Naive thymus-derived CD4-positive, alpha-beta T cell (primary cell): ENCODE measurements at regions not wholly inside any gene's neighbourhood (a gene's known extent, or its start where the extent isn't known, plus 50 kb on each side); places are given as distances from the start of the nearest gene placed in this dataset.
A peak's percentile ranks its signal among the peaks of the same experiment; 100 is the strongest.

Source experiments
- ATAC-seq: fragments of 150-1000 bp; cut with Tn5 transposase; 2 replicates; pipeline ENCODE4 v1.10.0; 2021; ENCODE audit warnings: mild to moderate bottlenecking, moderate library complexity
- CTCF ChIA-PET: fragments of 350-600 bp; sonication (Branson Sonifier 250); formaldehyde crosslinking; loops from one replicate; lab custom pipeline; 2021; ENCODE audit warnings: antibody characterized with exemption; lab: Charles Lee
- POLR2A ChIA-PET: fragments of 350-600 bp; sonication (Branson Sonifier 250); formaldehyde crosslinking; loops from one replicate; lab custom pipeline; 2021; ENCODE audit warnings: antibody characterized with exemption, inconsistent platforms; lab: Charles Lee
- DNase-seq, 9 donors: peaks; one replicate each; pipeline versions ENCODE4 v3.0.0 to v3.0.0-alpha.2; 2020 to 2022; ENCODE audit warnings: mixed read lengths in 1 of 9
- H3K27ac ChIP-seq: one replicate; pipeline ENCODE4 v1.7.0; 2013; ENCODE audit warnings: mild to moderate bottlenecking, low read depth, low read length, moderate library complexity
- H3K27me3 ChIP-seq, 2 donors: one replicate each; pipeline ENCODE4 v1.7.0; 2013; ENCODE audit warnings: low read length in 2 of 2, mild to moderate bottlenecking in 2 of 2, moderate library complexity in 2 of 2; ENCODE audit not compliant: control insufficient read depth in 2 of 2, insufficient read depth in 2 of 2
- H3K36me3 ChIP-seq, 3 experiments: 1 replicate in 2 of 3; 2 replicates in 1 of 3; pipeline ENCODE4 v1.7.0; 2013; ENCODE audit warnings: low read length in 3 of 3, mild to moderate bottlenecking in 3 of 3, moderate library complexity in 1 of 3; ENCODE audit not compliant: insufficient read depth in 3 of 3, control insufficient read depth in 2 of 3
- H3K4me1 ChIP-seq, 2 donors: one replicate each; pipeline ENCODE4 v1.7.0; 2013; ENCODE audit warnings: low read length in 2 of 2, mild to moderate bottlenecking in 2 of 2, moderate library complexity in 1 of 2; ENCODE audit not compliant: control insufficient read depth in 2 of 2, insufficient read depth in 2 of 2
- H3K4me3 ChIP-seq: 2 replicates; pipeline ENCODE4 v1.7.0; 2013; ENCODE audit warnings: mild to moderate bottlenecking, low read length
- H3K9me3 ChIP-seq, 3 experiments: 1 replicate in 2 of 3; 2 replicates in 1 of 3; pipeline ENCODE4 v1.7.0; 2013; ENCODE audit warnings: low read length in 3 of 3; ENCODE audit not compliant: control insufficient read depth in 2 of 3
- H3K27ac Mint-ChIP-seq, 9 donors: one replicate each; pipeline ENCODE4 v1.8.0; 2020 to 2022; ENCODE audit warnings: mixed read lengths in 9 of 9, mild to moderate bottlenecking in 8 of 9, moderate library complexity in 5 of 9, inconsistent platforms in 2 of 9
- H3K27me3 Mint-ChIP-seq, 5 donors: one replicate each; pipeline ENCODE4 v1.8.0; 2021 to 2022; ENCODE audit warnings: mixed read lengths in 5 of 5, mild to moderate bottlenecking in 1 of 5
- H3K36me3 Mint-ChIP-seq, 5 donors: one replicate each; pipeline ENCODE4 v1.8.0; 2020 to 2022; ENCODE audit warnings: mixed read lengths in 5 of 5, mild to moderate bottlenecking in 3 of 5, inconsistent platforms in 1 of 5
- H3K4me1 Mint-ChIP-seq, 7 donors: one replicate each; pipeline ENCODE4 v1.8.0; 2020 to 2022; ENCODE audit warnings: mixed read lengths in 7 of 7, mild to moderate bottlenecking in 3 of 7, inconsistent platforms in 1 of 7
- H3K4me3 Mint-ChIP-seq, 10 donors: one replicate each; pipeline ENCODE4 v1.8.0; 2020 to 2022; ENCODE audit warnings: mild to moderate bottlenecking in 10 of 10, mixed read lengths in 10 of 10, moderate library complexity in 6 of 10, inconsistent platforms in 2 of 10
- H3K9me3 Mint-ChIP-seq, 11 donors: one replicate each; pipeline ENCODE4 v1.8.0; 2020 to 2022; ENCODE audit warnings: mixed read lengths in 11 of 11, mild to moderate bottlenecking in 4 of 11, inconsistent platforms in 1 of 11, moderate library complexity in 1 of 11
- intact Hi-C, 2 donors: fragments of 100-400 bp; cut with micrococcal nuclease; formaldehyde crosslinking; loops; one replicate each; pipeline ENCODE4 v1.15.1; 2023

DNA sequence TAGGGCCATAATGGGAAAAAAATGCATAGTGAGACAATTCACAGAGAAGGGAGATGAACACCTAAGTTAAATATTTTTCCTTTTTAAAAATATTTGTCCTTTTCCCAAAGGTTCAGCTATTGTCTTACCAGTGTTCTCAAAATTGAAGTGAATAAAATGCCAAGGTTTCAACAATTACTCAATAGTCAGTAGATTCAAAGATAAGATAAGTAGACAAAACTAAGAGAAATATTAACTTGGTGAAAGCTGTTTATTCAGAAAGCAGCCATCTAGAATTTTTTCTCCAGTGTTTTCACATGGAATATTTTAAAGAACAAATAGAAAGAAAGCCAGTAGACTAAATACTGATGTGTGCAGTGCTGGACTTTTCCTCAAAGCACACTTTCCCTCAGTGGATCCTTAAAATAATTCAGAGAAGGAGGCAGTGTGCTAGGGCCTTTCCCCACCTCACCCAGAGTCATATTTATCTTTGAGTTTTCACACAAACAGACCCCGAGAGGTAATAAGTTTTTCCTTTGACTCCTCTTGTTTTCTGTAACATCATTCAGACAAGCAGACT is 144.5 kb upstream of the PLEKHG7 start:
- H3K9me3 Mint-ChIP-seq = peaks cover 0 to 13% (median 2%) of the 10 kb centered on the region in 11 donors
- Histone ChIP-seq H3K27me3 (no peaks in the 10 kb centered on the region), H3K4me1 (peaks cover 16 to 22% of the 10 kb centered on the region in 2 donors), H3K9me3 (no peaks in the 10 kb centered on the region), H3K4me3 (no peak overlapping the region), H3K36me3 (no peaks in the 10 kb centered on the region), H3K27ac (no peak overlapping the region)
- CTCF ChIA-PET = interaction anchor here (1.1 kb wide), 1 partner anchor 413 kb away, joined by 4 read pairs; the partner anchor contains the start of gene BTG1
- intact Hi-C loops = loop anchor here in 1 of 2 donors (5.0 to 10.0 kb wide), 2 partner anchors 156 to 503 kb away; no protein-coding TSS in a partner anchor
- POLR2A ChIA-PET = interaction anchor here (0.6 to 4.2 kb wide), 3 partner anchors 56 to 412 kb away, joined by 3 to 28 read pairs (median 3); partner anchors contain the start of gene BTG1
- H3K4me3 Mint-ChIP-seq = peak overlapping the region in 1 of 10 donors; percentile 61
- H3K27ac Mint-ChIP-seq = peak overlapping the region in 4 of 9 donors; percentile 6 to 79 (median 22)
- peaks cover 0 to 39% (median 4%) of the 10 kb centered on the region in 5 donors for H3K36me3 Mint-ChIP-seq
- no peaks in the 10 kb centered on the region for H3K27me3 Mint-ChIP-seq
- ATAC-seq (no peak), DNase-seq (no peak)
- peaks cover 30 to 67% (median 57%) of the 10 kb centered on the region in 7 donors for H3K4me1 Mint-ChIP-seq

- no peaks in the 10 kb centered on the region for H3K9me3 ChIP-seq
- H3K4me1 Mint-ChIP-seq = peaks cover 30 to 62% (median 54%) of the 10 kb centered on the region in 7 donors
- no peaks in the 10 kb centered on the region for H3K27me3 ChIP-seq
- H3K36me3 ChIP-seq = no peaks in the 10 kb centered on the region
- H3K27ac ChIP-seq = peak overlapping the region; percentile 54
- DNase-seq = no peak
- intact Hi-C loops = loop anchor here (2.0 to 10.0 kb wide), 3 partner anchors 53 to 503 kb away; no protein-coding TSS in a partner anchor
- ATAC-seq = no peak
- ChIA-PET POLR2A (interaction anchor here (0.6 to 4.2 kb wide), 14 partner anchors 11 to 680 kb away, joined by 3 to 28 read pairs (median 4); partner anchors contain the start of gene BTG1), CTCF (interaction anchor here (1.1 to 1.6 kb wide), 3 partner anchors 14 to 1175 kb away, joined by 4 to 6 read pairs (median 5); partner anchors contain the start of gene BTG1)
- no peaks in the 10 kb centered on the region for H3K27me3 Mint-ChIP-seq
- peaks cover 16 to 22% of the 10 kb centered on the region in 2 donors for H3K4me1 ChIP-seq
- peaks cover 0 to 37% (median 4%) of the 10 kb centered on the region in 5 donors for H3K36me3 Mint-ChIP-seq
- no peak overlapping the region for H3K4me3 ChIP-seq
- H3K9me3 Mint-ChIP-seq = peaks cover 0 to 13% (median 2%) of the 10 kb centered on the region in 11 donors
- peak overlapping the region in 8 of 9 donors; percentile 68 to 94 (median 90) for H3K27ac Mint-ChIP-seq
- peak overlapping the region in 9 of 10 donors; percentile 68 to 85 (median 76) for H3K4me3 Mint-ChIP-seq
Observed at GRCh38 chr12:92557422-92557724, 145.4 kb upstream of the PLEKHG7 start.

DNA sequence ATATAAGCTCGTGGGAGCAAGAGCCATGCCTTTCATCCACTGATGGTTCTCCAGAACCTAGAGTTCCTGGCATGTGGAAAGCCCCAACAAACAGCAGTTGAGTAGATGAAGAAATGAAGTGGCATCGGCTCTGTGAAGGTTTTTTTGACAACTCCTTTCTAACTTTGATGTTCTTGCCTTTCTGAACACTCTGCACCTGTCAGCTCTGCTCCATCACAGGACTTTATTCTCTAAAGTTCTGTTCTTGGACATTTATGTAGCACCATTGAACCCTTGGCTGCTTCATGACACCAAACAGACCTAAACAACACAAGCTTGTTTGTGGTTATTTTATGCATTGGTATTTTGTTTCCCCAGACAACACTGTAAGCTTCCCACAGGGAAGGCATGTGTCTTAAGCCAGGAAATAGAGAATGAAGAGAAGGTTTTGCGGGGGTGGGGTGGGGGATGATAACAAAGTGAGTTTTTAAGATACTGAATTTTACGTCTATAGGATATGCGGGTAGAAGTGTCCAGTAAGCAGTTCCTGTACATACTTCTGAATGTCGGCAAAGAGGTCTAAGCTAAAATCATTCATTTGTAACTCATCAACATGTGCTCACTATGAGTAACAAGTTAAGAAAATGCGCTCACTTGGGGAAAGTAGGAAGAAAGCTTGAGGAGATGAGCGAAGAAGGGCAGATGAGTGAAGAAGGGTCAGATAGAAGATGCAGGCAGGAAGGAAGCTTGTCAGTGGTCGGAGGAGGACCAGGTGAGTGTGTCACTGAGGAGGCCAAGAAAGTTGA is 146.0 kb upstream of the PLEKHG7 start:
- Histone ChIP-seq H3K9me3 (no peaks in the 10 kb centered on the region), H3K4me3 (peak overlapping the region; percentile 38), H3K36me3 (no peaks in the 10 kb centered on the region), H3K27me3 (no peaks in the 10 kb centered on the region), H3K4me1 (peaks cover 16 to 22% of the 10 kb centered on the region in 2 donors), H3K27ac (peak overlapping the region; percentile 54)
- H3K27ac Mint-ChIP-seq = peak overlapping the region in 8 of 9 donors; percentile 68 to 94 (median 90)
- H3K27me3 Mint-ChIP-seq = no peaks in the 10 kb centered on the region
- peaks cover 0 to 31% (median 0%) of the 10 kb centered on the region in 5 donors for H3K36me3 Mint-ChIP-seq
- peaks cover 27 to 56% (median 49%) of the 10 kb centered on the region in 7 donors for H3K4me1 Mint-ChIP-seq
- intact Hi-C loops = loop anchor here (1.0 to 10.0 kb wide), 4 partner anchors 17 to 502 kb away; no protein-coding TSS in a partner anchor
- ATAC-seq = no peak
- CTCF ChIA-PET = interaction anchor here (0.6 to 1.6 kb wide), 5 partner anchors 15 to 1175 kb away, joined by 3 to 6 read pairs (median 4); partner anchors contain the start of gene BTG1
- POLR2A ChIA-PET = interaction anchor here (0.6 to 4.2 kb wide), 21 partner anchors 8 to 680 kb away, joined by 3 to 28 read pairs (median 3); partner anchors contain the start of gene BTG1
- H3K4me3 Mint-ChIP-seq = peak overlapping the region; percentile 51 to 85 (median 75)
- peak in 1 of 9 donors; percentile 5 for DNase-seq
- peaks cover 0 to 13% (median 2%) of the 10 kb centered on the region in 11 donors for H3K9me3 Mint-ChIP-seq

DNA sequence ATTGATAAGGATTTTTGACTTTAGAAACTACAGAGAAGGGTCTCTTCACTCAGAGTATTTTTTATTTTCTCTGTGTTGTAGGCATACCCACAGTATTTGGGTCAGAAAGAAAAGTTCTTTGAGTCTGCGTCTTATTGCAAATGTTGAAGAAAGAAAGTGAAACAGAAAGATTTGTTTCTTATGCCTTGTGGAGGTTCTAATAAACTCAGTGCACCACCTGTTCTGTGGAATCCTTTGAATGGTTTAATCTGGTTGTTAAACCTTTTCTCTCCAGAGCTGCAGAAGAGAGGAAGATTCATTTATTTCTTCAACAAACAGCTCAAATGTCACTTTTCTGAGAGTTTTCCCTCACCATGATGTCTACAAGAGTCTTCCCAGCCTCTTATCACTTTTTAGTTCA is 146.6 kb upstream of the PLEKHG7 start:
- H3K4me1 ChIP-seq = peaks cover 16 to 22% of the 10 kb centered on the region in 2 donors
- H3K27ac ChIP-seq = peak overlapping the region; percentile 54
- ATAC-seq (peak; percentile 69), DNase-seq (peak in 6 of 9 donors; percentile 26 to 56 (median 36))
- Mint-ChIP-seq H3K27ac (peak overlapping the region in 8 of 9 donors; percentile 68 to 94 (median 90)), H3K4me3 (peak overlapping the region; percentile 51 to 85 (median 75)), H3K9me3 (peaks cover 0 to 13% (median 2%) of the 10 kb centered on the region in 11 donors), H3K27me3 (no peaks in the 10 kb centered on the region), H3K4me1 (peaks cover 25 to 51% (median 45%) of the 10 kb centered on the region in 7 donors), H3K36me3 (peaks cover 0 to 27% (median 0%) of the 10 kb centered on the region in 5 donors)
- intact Hi-C loops = loop anchor here (1.0 to 10.0 kb wide), 4 partner anchors 16 to 501 kb away; no protein-coding TSS in a partner anchor
- ChIA-PET CTCF (interaction anchor here (0.6 to 1.6 kb wide), 3 partner anchors 15 to 449 kb away, joined by 3 to 6 read pairs (median 3); no protein-coding TSS in a partner anchor), POLR2A (interaction anchor here (0.6 to 4.2 kb wide), 16 partner anchors 7 to 526 kb away, joined by 3 to 28 read pairs (median 4); partner anchors contain the start of gene BTG1)
- no peaks in the 10 kb centered on the region for H3K9me3 ChIP-seq
- H3K4me3 ChIP-seq = peak overlapping the region; percentile 38
- H3K36me3 ChIP-seq = no peaks in the 10 kb centered on the region
- H3K27me3 ChIP-seq = no peaks in the 10 kb centered on the region

DNA sequence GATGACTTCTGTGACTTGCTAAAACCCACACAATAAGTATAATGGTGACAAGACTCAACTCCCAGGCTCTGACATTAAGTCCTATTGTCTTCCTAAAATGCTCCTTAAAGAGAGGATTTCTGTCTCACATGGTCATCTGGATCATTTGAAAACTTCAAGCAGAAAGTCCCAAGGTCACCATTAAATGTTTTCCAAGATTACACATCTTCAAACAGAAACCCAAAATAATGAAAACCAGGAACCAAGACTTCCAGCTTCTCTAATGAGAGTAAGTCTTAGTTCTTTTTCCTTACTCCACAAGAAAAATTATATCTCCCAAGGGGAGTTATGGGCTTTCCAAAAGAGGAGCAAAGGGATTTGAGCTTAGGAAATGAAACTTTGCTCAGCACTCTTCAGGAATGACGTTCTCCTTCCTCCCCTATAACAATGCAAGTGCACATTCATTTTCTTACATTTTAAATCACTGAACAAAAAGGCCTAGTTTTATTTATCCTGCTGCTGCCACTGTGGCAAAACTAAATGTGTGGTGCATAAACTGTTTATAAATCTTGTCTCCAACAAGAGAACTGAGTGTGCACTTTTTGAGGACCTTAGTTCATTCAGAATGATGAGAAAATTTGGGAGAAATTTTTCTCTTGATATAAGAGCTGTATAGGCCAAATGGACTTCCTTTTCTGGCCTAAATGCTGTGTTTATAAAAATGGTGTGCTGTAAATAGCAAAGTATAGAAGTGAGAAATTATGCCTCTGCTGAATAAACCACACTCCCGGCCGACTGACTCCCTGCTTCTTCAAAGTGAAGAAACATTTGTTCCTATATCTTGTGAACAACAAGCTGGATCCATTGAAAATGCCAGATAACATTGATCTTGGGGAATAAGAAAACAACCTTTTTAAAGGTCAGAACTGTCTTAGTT is 148.4 kb upstream of the PLEKHG7 start:
- intact Hi-C loops = loop anchor here in 1 of 2 donors (5.0 to 10.0 kb wide), 2 partner anchors 152 to 500 kb away; no protein-coding TSS in a partner anchor
- no peaks in the 10 kb centered on the region for H3K9me3 ChIP-seq
- H3K27ac Mint-ChIP-seq = peak overlapping the region in 8 of 9 donors; percentile 35 to 94 (median 64)
- no peak overlapping the region for H3K27ac ChIP-seq
- DNase-seq (no peak), ATAC-seq (no peak)
- H3K36me3 Mint-ChIP-seq = peaks cover 0 to 18% (median 0%) of the 10 kb centered on the region in 5 donors
- H3K4me3 ChIP-seq = no peak overlapping the region
- ChIA-PET CTCF (interaction anchor here (0.6 kb wide), 1 partner anchor 395 kb away, joined by 4 read pairs; no protein-coding TSS in a partner anchor), POLR2A (interaction anchor here (0.6 to 1.4 kb wide), 2 partner anchors 409 to 1070 kb away, joined by 3 to 7 read pairs; partner anchors contain the start of gene BTG1)
- H3K4me3 Mint-ChIP-seq = peak overlapping the region in 1 of 10 donors; percentile 1
- H3K9me3 Mint-ChIP-seq = peaks cover 0 to 6% (median 0%) of the 10 kb centered on the region in 11 donors
- no peaks in the 10 kb centered on the region for H3K27me3 Mint-ChIP-seq
- H3K36me3 ChIP-seq = no peaks in the 10 kb centered on the region
- no peaks in the 10 kb centered on the region for H3K27me3 ChIP-seq
- peaks cover 16 to 22% of the 10 kb centered on the region in 2 donors for H3K4me1 ChIP-seq
- H3K4me1 Mint-ChIP-seq = peaks cover 24 to 48% (median 42%) of the 10 kb centered on the region in 7 donors
